Activated T-helper 17 cell treated with anti-CD3 and anti-CD28 coated beads, Interleukin-2, amount 50 U/mL, for 72 hours (primary cell): ENCODE measurements at regions not wholly inside any gene's neighbourhood (a gene's known extent, or its start where the extent isn't known, plus 50 kb on each side); places are given as distances from the start of the nearest gene placed in this dataset.

Source experiments
- ATAC-seq: fragments of 150-1000 bp; cut with Tn5 transposase; replicated peaks from 2 replicates; pipeline ENCODE4 v1.10.0; 2021; ENCODE audit warnings: mild to moderate bottlenecking, moderate library complexity
- H3K27ac Mint-ChIP-seq: one replicate; pipeline ENCODE4 v1.8.0; 2022; ENCODE audit warnings: mixed read lengths
- H3K27me3 Mint-ChIP-seq: one replicate; pipeline ENCODE4 v1.8.0; 2022; ENCODE audit warnings: mixed read lengths
- H3K36me3 Mint-ChIP-seq: one replicate; pipeline ENCODE4 v1.8.0; 2022; ENCODE audit warnings: low read depth, mild to moderate bottlenecking, mixed read lengths
- H3K4me1 Mint-ChIP-seq: one replicate; pipeline ENCODE4 v1.8.0; 2022; ENCODE audit warnings: mixed read lengths
- H3K4me3 Mint-ChIP-seq: one replicate; pipeline ENCODE4 v1.8.0; 2022; ENCODE audit warnings: mild to moderate bottlenecking, mixed read lengths
- H3K9me3 Mint-ChIP-seq: one replicate; pipeline ENCODE4 v1.8.0; 2022; ENCODE audit warnings: mixed read lengths

GRCh38 chr6:140992678-140993077 lies 1140.0 kb upstream of the GJE1 start:
- no peak overlapping the region for H3K27ac Mint-ChIP-seq
- H3K4me3 Mint-ChIP-seq: no peak overlapping the region
- no peak for ATAC-seq
- no peaks in the 10 kb centered on the region for H3K36me3 Mint-ChIP-seq
- H3K27me3 Mint-ChIP-seq: peaks cover 8% of the 10 kb centered on the region
- H3K9me3 Mint-ChIP-seq: no peaks in the 10 kb centered on the region
- no peaks in the 10 kb centered on the region for H3K4me1 Mint-ChIP-seq

GRCh38 chr6:140988780-140989179 lies 1143.9 kb upstream of the GJE1 start:
- Mint-ChIP-seq H3K4me1 (no peaks in the 10 kb centered on the region), H3K4me3 (no peak overlapping the region), H3K27ac (no peak overlapping the region), H3K9me3 (no peaks in the 10 kb centered on the region), H3K36me3 (no peaks in the 10 kb centered on the region), H3K27me3 (peaks cover 5% of the 10 kb centered on the region)
- no peak for ATAC-seq

- Mint-ChIP-seq H3K27ac (no peak overlapping the region), H3K36me3 (no peaks in the 10 kb centered on the region), H3K27me3 (peaks cover 4% of the 10 kb centered on the region), H3K4me1 (no peaks in the 10 kb centered on the region), H3K4me3 (no peak overlapping the region), H3K9me3 (no peaks in the 10 kb centered on the region)
- ATAC-seq: no peak
Observed at GRCh38 chr6:140987364-140988155, 1145.2 kb upstream of the GJE1 start.

- Mint-ChIP-seq H3K4me1 (no peaks in the 10 kb centered on the region), H3K4me3 (no peak overlapping the region), H3K9me3 (no peaks in the 10 kb centered on the region), H3K36me3 (no peaks in the 10 kb centered on the region), H3K27ac (no peak overlapping the region), H3K27me3 (no peaks in the 10 kb centered on the region)
- ATAC-seq: no peak
Observed at GRCh38 chr6:140985679-140986275, 1146.9 kb upstream of the GJE1 start.

DNA sequence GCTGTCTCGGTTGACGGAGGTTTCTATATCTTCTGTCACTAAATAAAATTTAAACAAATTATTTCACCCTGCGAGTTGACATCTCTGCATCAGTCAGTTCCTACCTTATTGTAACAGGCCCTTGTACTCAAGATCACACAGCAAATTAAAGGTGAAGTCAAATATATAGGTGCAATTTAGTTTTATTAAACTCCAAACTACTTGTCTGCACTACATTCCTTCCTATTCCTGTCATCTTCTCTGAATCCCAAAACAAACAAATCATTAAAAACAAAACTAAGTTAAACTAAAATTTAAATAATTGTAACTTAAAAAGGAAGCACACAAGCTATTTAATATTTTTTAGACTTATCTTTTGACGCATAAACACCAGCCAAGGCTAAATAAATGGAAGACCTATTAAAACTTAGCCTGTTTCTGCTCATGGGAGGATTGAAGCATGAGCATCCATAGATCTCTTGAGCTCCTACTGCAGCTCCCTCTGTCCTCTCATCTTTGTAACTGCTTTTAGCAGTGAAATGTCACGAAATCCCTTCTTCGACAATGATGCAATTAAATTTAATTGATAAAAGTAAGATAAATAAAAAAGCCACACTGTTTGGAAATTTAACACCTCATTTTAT lies 1152.3 kb upstream of the GJE1 start:
- H3K4me1 Mint-ChIP-seq: no peaks in the 10 kb centered on the region
- peaks cover 3% of the 10 kb centered on the region for H3K27me3 Mint-ChIP-seq
- ATAC-seq: no peak
- H3K9me3 Mint-ChIP-seq: no peaks in the 10 kb centered on the region
- H3K27ac Mint-ChIP-seq: no peak overlapping the region
- no peaks in the 10 kb centered on the region for H3K36me3 Mint-ChIP-seq
- H3K4me3 Mint-ChIP-seq: no peak overlapping the region

DNA sequence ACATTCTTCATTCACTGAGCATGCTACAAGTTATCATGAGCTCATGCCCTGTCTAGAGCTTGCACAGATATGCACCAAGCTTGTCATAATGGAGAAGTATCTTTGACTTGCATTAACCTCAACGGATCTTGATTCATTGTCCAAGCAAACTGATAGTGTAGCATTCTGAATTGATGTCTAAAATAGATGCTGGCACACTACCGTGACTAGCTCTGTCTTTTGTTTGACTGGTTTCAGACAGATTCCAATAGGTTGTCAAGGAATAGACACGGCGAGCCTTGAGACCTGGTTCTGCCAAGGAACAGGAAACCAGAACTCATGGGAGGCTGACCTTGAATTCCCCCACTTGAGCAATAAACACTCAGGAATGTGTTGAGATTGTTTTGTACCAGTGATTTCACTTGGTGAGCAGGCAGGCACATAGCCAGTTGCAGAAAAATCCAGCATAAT lies 1153.1 kb upstream of the GJE1 start:
- H3K9me3 Mint-ChIP-seq: no peaks in the 10 kb centered on the region
- no peak overlapping the region for H3K27ac Mint-ChIP-seq
- no peaks in the 10 kb centered on the region for H3K36me3 Mint-ChIP-seq
- no peak overlapping the region for H3K4me3 Mint-ChIP-seq
- H3K27me3 Mint-ChIP-seq: peaks cover 3% of the 10 kb centered on the region
- H3K4me1 Mint-ChIP-seq: no peaks in the 10 kb centered on the region
- ATAC-seq: no peak

DNA sequence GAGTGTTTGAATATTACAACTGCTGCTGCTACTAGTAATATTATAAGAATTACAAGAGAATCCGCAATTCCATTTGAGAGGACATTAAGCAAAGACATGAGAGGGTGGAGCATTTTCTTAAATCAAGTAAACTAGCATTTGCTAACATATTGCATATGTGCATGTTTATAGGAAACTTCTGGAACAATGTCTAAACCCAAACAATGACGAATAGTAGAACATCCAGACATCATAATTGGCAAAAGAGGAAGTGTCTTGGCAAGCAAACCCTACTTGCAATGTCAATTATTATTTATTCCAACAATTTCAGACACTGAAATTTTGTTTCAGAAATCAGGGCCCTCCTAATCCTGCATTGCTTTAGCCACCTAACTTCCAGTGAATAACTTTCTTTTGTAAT lies 1155.3 kb upstream of the GJE1 start:
- Mint-ChIP-seq H3K27me3 (peaks cover 3% of the 10 kb centered on the region), H3K27ac (no peak overlapping the region), H3K9me3 (no peaks in the 10 kb centered on the region), H3K36me3 (no peaks in the 10 kb centered on the region), H3K4me1 (no peaks in the 10 kb centered on the region), H3K4me3 (no peak overlapping the region)
- ATAC-seq: no peak

- no peaks in the 10 kb centered on the region for H3K9me3 Mint-ChIP-seq
- ATAC-seq: no peak
- no peak overlapping the region for H3K4me3 Mint-ChIP-seq
- peaks cover 3% of the 10 kb centered on the region for H3K27me3 Mint-ChIP-seq
- H3K36me3 Mint-ChIP-seq: no peaks in the 10 kb centered on the region
- no peaks in the 10 kb centered on the region for H3K4me1 Mint-ChIP-seq
- no peak overlapping the region for H3K27ac Mint-ChIP-seq
Observed at GRCh38 chr6:140976806-140977205, 1155.9 kb upstream of the GJE1 start.

GRCh38 chr6:140970485-140970884 lies 1162.2 kb upstream of the GJE1 start:
- Mint-ChIP-seq H3K9me3 (no peaks in the 10 kb centered on the region), H3K4me1 (no peaks in the 10 kb centered on the region), H3K27me3 (peaks cover 5% of the 10 kb centered on the region), H3K27ac (no peak overlapping the region), H3K4me3 (no peak overlapping the region), H3K36me3 (no peaks in the 10 kb centered on the region)
- ATAC-seq: no peak

- no peak for ATAC-seq
- H3K9me3 Mint-ChIP-seq: no peaks in the 10 kb centered on the region
- H3K27me3 Mint-ChIP-seq: peaks cover 5% of the 10 kb centered on the region
- no peaks in the 10 kb centered on the region for H3K4me1 Mint-ChIP-seq
- no peaks in the 10 kb centered on the region for H3K36me3 Mint-ChIP-seq
- H3K27ac Mint-ChIP-seq: no peak overlapping the region
- no peak overlapping the region for H3K4me3 Mint-ChIP-seq
Observed at GRCh38 chr6:140968062-140968461, 1164.7 kb upstream of the GJE1 start.

DNA sequence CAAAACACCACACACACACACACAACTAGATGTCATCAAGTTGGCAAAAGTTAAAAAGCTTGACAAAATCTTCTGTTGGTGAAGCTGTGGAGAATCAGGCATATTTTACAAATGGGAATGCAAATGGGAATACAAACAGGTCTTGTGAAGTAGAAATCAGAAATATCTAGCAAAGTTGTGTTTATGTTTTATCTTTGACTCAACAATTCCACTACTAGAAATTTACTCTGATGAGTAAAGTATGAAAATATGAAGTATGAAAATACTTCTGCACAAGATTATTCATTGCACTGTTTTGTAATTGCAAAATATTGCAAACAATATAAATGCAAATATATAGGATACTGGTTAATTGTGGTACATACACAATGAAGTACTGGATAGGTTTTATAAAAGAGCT lies 1166.0 kb upstream of the GJE1 start:
- ATAC-seq: no peak
- H3K27ac Mint-ChIP-seq: no peak overlapping the region
- H3K36me3 Mint-ChIP-seq: no peaks in the 10 kb centered on the region
- peaks cover 5% of the 10 kb centered on the region for H3K27me3 Mint-ChIP-seq
- H3K4me1 Mint-ChIP-seq: no peaks in the 10 kb centered on the region
- no peak overlapping the region for H3K4me3 Mint-ChIP-seq
- H3K9me3 Mint-ChIP-seq: no peaks in the 10 kb centered on the region

DNA sequence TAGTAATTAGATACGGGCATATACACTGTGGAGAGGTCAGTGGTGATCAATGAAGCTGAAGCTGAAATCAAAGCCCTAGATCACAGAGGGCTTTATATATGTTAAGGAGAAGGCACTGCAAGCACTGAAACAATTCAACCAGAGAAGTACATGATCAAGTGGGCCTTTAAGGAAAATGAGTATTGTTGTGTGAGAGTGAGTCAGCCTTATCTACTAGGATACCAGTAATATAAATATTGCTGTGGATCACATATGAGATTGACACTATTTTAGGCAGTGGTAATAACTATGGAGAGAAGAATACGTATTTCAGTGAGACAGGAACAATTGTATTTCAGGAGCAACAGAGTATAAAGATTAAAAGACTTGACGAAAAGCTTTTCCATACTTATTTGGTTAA lies 1172.2 kb upstream of the GJE1 start:
- Mint-ChIP-seq H3K27ac (no peak overlapping the region), H3K36me3 (no peaks in the 10 kb centered on the region), H3K27me3 (no peaks in the 10 kb centered on the region), H3K4me1 (no peaks in the 10 kb centered on the region), H3K9me3 (no peaks in the 10 kb centered on the region), H3K4me3 (no peak overlapping the region)
- ATAC-seq: no peak

GRCh38 chr6:140957386-140957785 lies 1175.3 kb upstream of the GJE1 start:
- H3K4me1 Mint-ChIP-seq: no peaks in the 10 kb centered on the region
- ATAC-seq: no peak
- no peak overlapping the region for H3K27ac Mint-ChIP-seq
- H3K4me3 Mint-ChIP-seq: no peak overlapping the region
- H3K36me3 Mint-ChIP-seq: no peaks in the 10 kb centered on the region
- H3K9me3 Mint-ChIP-seq: peaks cover 4% of the 10 kb centered on the region
- no peaks in the 10 kb centered on the region for H3K27me3 Mint-ChIP-seq

- Mint-ChIP-seq H3K9me3 (peaks cover 4% of the 10 kb centered on the region), H3K36me3 (no peaks in the 10 kb centered on the region), H3K4me3 (no peak overlapping the region), H3K27ac (no peak overlapping the region), H3K27me3 (no peaks in the 10 kb centered on the region), H3K4me1 (no peaks in the 10 kb centered on the region)
- ATAC-seq: no peak
Observed at GRCh38 chr6:140956571-140957369, 1176.0 kb upstream of the GJE1 start.
